OCI-LY1 (cell line): ENCODE measurements at regions not wholly inside any gene's neighbourhood (a gene's known extent, or its start where the extent isn't known, plus 50 kb on each side); places are given as distances from the start of the nearest gene placed in this dataset.

Experiments used
- CTCF ChIP-seq: fragments of 200-600 bp; sonication (generic), shearing (Covaris generic); IDR thresholded peaks from 2 replicates; pipeline ENCODE4 v1.5.1; 2017; ENCODE audit warnings: mild to moderate bottlenecking, antibody characterized with exemption, low read length, moderate library complexity, mixed read lengths
- EZH2 ChIP-seq: fragments of 200-600 bp; sonication (generic), shearing (Covaris generic); IDR thresholded peaks from 2 replicates; pipeline ENCODE4 v1.8.0; 2017; ENCODE audit warnings: borderline replicate concordance, mixed run types, mild to moderate bottlenecking, antibody characterized with exemption, low read length, moderate library complexity, mixed read lengths

GRCh38 chr10:125316436-125316835, 156.1 kb upstream of the CTBP2 start:
- TF ChIP-seq CTCF (no peak), EZH2 (no peak)
